ENCODE measurements at regions not wholly inside any gene's neighbourhood (a gene's known extent, or its start where the extent isn't known, plus 50 kb on each side); places are given as distances from the start of the nearest gene placed in this dataset.

GRCh38 chr4:60805500-60806313, 394.4 kb upstream of the ADGRL3 start:
- Histone ChIP-seq H3K9me2 (ENCODE audit: insufficient read depth) (no peaks in the 10 kb centered on the region), H3K9ac (no peak overlapping the region), H3F3A (ENCODE audit: insufficient read depth) (no peaks in the 10 kb centered on the region), H4K20me1 (ENCODE audit: insufficient read depth) (no peaks in the 10 kb centered on the region), H3K27ac (no peak overlapping the region), H3K36me3 (ENCODE audit: low read depth) (no peaks in the 10 kb centered on the region), H3K9me3 (ENCODE audit: low read depth) (no peaks in the 10 kb centered on the region), H3K4me3 (no peak overlapping the region), H2AFZ (no peak overlapping the region), H3K4me1 (ENCODE audit: insufficient read depth) (no peaks in the 10 kb centered on the region), H3K27me3 (replicated peaks; ENCODE audit: insufficient read depth) (no peaks in the 10 kb centered on the region), H3K4me2 (ENCODE audit: unreplicated experiment) (no peak overlapping the region), H3K79me2 (ENCODE audit: insufficient read depth) (no peaks in the 10 kb centered on the region)
- in situ Hi-C loops (cut with MboI): no loop called here
- peak; percentile 0 for DNase-seq
- no peak for TF ChIP-seq EZH2 (IDR thresholded peaks at IDR 0.05; ENCODE audit: insufficient read depth, poor library complexity, severe bottlenecking)
- TF ChIP-seq EZH2phosphoT487 (IDR thresholded peaks at IDR 0.05; ENCODE audit: insufficient read depth, low read depth): no peak
- WGBS, 2 experiments (ENCODE audit: low coverage in 1 of 2, low lambda C conversion rate in 2 of 2, missing lambda C conversion rate in 2 of 2): 8 to 12% methylated on average over 6 of the region's 6 CpGs

DNA sequence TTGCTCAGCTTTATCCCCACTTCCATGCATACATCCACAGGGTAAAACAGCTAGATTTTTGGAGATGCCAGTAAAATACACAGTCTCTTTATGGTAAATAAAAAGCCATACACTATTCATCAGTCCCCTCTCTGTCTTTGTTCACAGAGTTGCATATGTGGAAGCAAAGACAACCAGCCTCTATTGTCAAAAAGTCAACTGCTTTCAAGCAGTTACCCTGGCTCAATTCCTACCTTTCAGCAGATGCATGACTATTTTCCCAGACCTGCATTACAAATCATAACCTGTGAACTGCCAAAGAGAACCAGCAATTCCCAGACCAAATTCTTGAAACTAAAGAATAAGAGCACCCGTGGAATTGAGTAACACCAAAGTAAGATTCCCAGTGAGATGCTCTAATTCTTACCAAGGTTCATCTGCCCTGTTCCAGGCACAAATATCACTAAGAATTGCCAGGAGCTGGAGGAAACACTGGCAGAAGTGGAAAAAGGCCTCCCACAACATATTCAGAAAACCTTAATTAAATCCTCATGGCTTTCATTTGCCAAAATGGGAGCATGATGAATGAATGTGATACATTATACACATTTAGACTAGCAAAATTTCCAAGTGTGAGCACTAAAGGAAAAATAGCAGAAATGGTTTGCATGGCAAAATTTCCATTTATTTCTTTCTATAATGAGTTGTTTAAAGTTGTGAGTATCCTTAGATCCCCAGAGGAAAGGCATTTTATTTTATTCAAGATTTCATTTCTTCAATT, 391.2 kb upstream of the ADGRL3 start:
- Histone ChIP-seq H3K79me2 (ENCODE audit: insufficient read depth) (no peaks in the 10 kb centered on the region), H3F3A (ENCODE audit: insufficient read depth) (no peaks in the 10 kb centered on the region), H3K4me1 (ENCODE audit: insufficient read depth) (no peaks in the 10 kb centered on the region), H3K27me3 (replicated peaks; ENCODE audit: insufficient read depth) (no peaks in the 10 kb centered on the region), H3K27ac (no peak overlapping the region), H2AFZ (no peak overlapping the region), H4K20me1 (ENCODE audit: insufficient read depth) (no peaks in the 10 kb centered on the region), H3K9me3 (ENCODE audit: low read depth) (no peaks in the 10 kb centered on the region), H3K4me3 (no peak overlapping the region), H3K9me2 (ENCODE audit: insufficient read depth) (no peaks in the 10 kb centered on the region), H3K36me3 (ENCODE audit: low read depth) (no peaks in the 10 kb centered on the region), H3K9ac (no peak overlapping the region), H3K4me2 (ENCODE audit: unreplicated experiment) (no peak overlapping the region)
- no peak for DNase-seq
- in situ Hi-C loops (cut with MboI): no loop called here
- 0 to 3% methylated on average over 1 of the region's 1 CpG for WGBS, 2 experiments (ENCODE audit: low coverage in 1 of 2, low lambda C conversion rate in 2 of 2, missing lambda C conversion rate in 2 of 2)
- TF ChIP-seq EZH2phosphoT487 (IDR thresholded peaks at IDR 0.05; ENCODE audit: insufficient read depth, low read depth): no peak

GRCh38 chr4:60809486-60809800, 390.7 kb upstream of the ADGRL3 start:
- no peaks in the 10 kb centered on the region for H3K36me3 ChIP-seq (ENCODE audit: low read depth)
- H3F3A ChIP-seq (ENCODE audit: insufficient read depth): no peaks in the 10 kb centered on the region
- no peaks in the 10 kb centered on the region for H3K9me2 ChIP-seq (ENCODE audit: insufficient read depth)
- no peak overlapping the region for H2AFZ ChIP-seq
- in situ Hi-C loops (cut with MboI): no loop called here
- H3K9ac ChIP-seq: no peak overlapping the region
- H3K9me3 ChIP-seq (ENCODE audit: low read depth): no peaks in the 10 kb centered on the region
- H3K4me1 ChIP-seq (ENCODE audit: insufficient read depth): no peaks in the 10 kb centered on the region
- no peak overlapping the region for H3K4me3 ChIP-seq
- WGBS, 2 experiments (ENCODE audit: low coverage in 1 of 2, low lambda C conversion rate in 2 of 2, missing lambda C conversion rate in 2 of 2): 0 to 12% methylated on average over 1 of the region's 1 CpG
- H3K4me2 ChIP-seq (ENCODE audit: unreplicated experiment): no peak overlapping the region
- H3K27ac ChIP-seq: no peak overlapping the region
- DNase-seq: no peak
- no peaks in the 10 kb centered on the region for H3K27me3 ChIP-seq (replicated peaks; ENCODE audit: insufficient read depth)
- TF ChIP-seq EZH2phosphoT487 (IDR thresholded peaks at IDR 0.05; ENCODE audit: insufficient read depth, low read depth): no peak
- no peak for TF ChIP-seq EZH2 (IDR thresholded peaks at IDR 0.05; ENCODE audit: insufficient read depth, poor library complexity, severe bottlenecking)
- H3K79me2 ChIP-seq (ENCODE audit: insufficient read depth): no peaks in the 10 kb centered on the region
- H4K20me1 ChIP-seq (ENCODE audit: insufficient read depth): no peaks in the 10 kb centered on the region

DNA sequence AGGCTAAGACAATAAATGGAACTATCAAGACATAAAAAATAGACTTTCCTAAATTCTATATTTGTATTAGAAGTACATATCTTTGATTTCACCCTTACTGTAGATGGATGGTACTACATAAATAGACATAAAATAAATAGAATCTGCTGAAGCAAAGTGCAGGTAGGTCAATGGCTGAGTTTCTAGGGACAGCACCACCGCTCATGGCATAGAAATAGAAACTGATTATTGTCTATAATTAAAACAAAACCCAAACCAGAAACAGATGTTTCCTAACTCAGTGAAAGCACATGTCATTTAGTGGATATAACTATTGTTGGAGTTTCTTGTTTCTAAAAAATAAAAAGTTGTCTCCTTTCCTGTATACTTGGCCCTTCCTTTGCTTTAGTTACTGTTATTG, 387.3 kb upstream of the ADGRL3 start:
- no peaks in the 10 kb centered on the region for H4K20me1 ChIP-seq (ENCODE audit: insufficient read depth)
- H3K4me2 ChIP-seq (ENCODE audit: unreplicated experiment): no peak overlapping the region
- no peaks in the 10 kb centered on the region for H3K9me2 ChIP-seq (ENCODE audit: insufficient read depth)
- no peak for DNase-seq
- in situ Hi-C loops (cut with MboI): no loop called here
- H2AFZ ChIP-seq: no peak overlapping the region
- no peaks in the 10 kb centered on the region for H3K27me3 ChIP-seq (replicated peaks; ENCODE audit: insufficient read depth)
- no peaks in the 10 kb centered on the region for H3K79me2 ChIP-seq (ENCODE audit: insufficient read depth)
- WGBS, 2 experiments (ENCODE audit: low coverage in 1 of 2, low lambda C conversion rate in 2 of 2, missing lambda C conversion rate in 2 of 2): 0% methylated on average over 1 of the region's 1 CpG
- TF ChIP-seq EZH2phosphoT487 (IDR thresholded peaks at IDR 0.05; ENCODE audit: insufficient read depth, low read depth) (no peak), EZH2 (IDR thresholded peaks at IDR 0.05; ENCODE audit: insufficient read depth, poor library complexity, severe bottlenecking) (no peak)
- H3K27ac ChIP-seq: no peak overlapping the region
- no peaks in the 10 kb centered on the region for H3F3A ChIP-seq (ENCODE audit: insufficient read depth)
- H3K4me1 ChIP-seq (ENCODE audit: insufficient read depth): no peaks in the 10 kb centered on the region
- no peaks in the 10 kb centered on the region for H3K9me3 ChIP-seq (ENCODE audit: low read depth)
- H3K36me3 ChIP-seq (ENCODE audit: low read depth): no peaks in the 10 kb centered on the region
- no peak overlapping the region for H3K4me3 ChIP-seq
- no peak overlapping the region for H3K9ac ChIP-seq

All from GM23248 (cell line).